Neural progenitor cell (in vitro differentiated cells): ENCODE measurements at regions not wholly inside any gene's neighbourhood (a gene's known extent, or its start where the extent isn't known, plus 50 kb on each side); places are given as distances from the start of the nearest gene placed in this dataset.

ENCODE experiments used
- CTCF ChIP-seq: fragments of 200-600 bp; sonication (generic); IDR thresholded peaks from 2 replicates; pipeline ENCODE4 v1.5.1; 2017; ENCODE audit warnings: antibody characterized with exemption, mild to moderate bottlenecking
- EZH2 ChIP-seq: fragments of 200-600 bp; sonication (generic); IDR thresholded peaks from 2 replicates; pipeline ENCODE4 v1.6.1; 2017; ENCODE audit warnings: antibody characterized with exemption, mild to moderate bottlenecking, moderate library complexity
- EZH2phosphoT487 ChIP-seq: fragments of 200-600 bp; sonication (generic); IDR thresholded peaks from 2 replicates; pipeline ENCODE4 v1.6.1; 2017; ENCODE audit warnings: antibody characterized with exemption

GRCh38 chrX:13888284-13888683, 71.4 kb upstream of the GPM6B start:
- TF ChIP-seq CTCF, result no peak
- TF ChIP-seq EZH2, result no peak
- TF ChIP-seq EZH2phosphoT487, result no peak
